HG02571 (cell line): ENCODE measurements at regions not wholly inside any gene's neighbourhood (a gene's known extent, or its start where the extent isn't known, plus 50 kb on each side); places are given as distances from the start of the nearest gene placed in this dataset.

Experiments
- ATAC-seq: cut with Tn5 transposase; IDR thresholded peaks from one replicate; pipeline ENCODE4 v1.9.1; 2021; ENCODE audit warnings: mild to moderate bottlenecking, moderate library complexity; ENCODE audit not compliant: unreplicated experiment

GRCh38 chr7:12741951-12742575, 54.6 kb downstream of the ARL4A start:
- ATAC-seq: no peak

- ATAC-seq: no peak
Observed at GRCh38 chr7:12746211-12746610, 58.8 kb downstream of the ARL4A start.

GRCh38 chr7:12747687-12748306, 60.4 kb downstream of the ARL4A start:
- ATAC-seq: no peak

GRCh38 chr7:12749069-12749468, 61.6 kb downstream of the ARL4A start:
- no peak for ATAC-seq

- no peak for ATAC-seq
Observed at GRCh38 chr7:12749746-12750145, 62.3 kb downstream of the ARL4A start.

GRCh38 chr7:12751764-12752163, 64.3 kb downstream of the ARL4A start:
- no peak for ATAC-seq

- ATAC-seq: no peak
Observed at GRCh38 chr7:12754179-12754578, 66.7 kb downstream of the ARL4A start.

- no peak for ATAC-seq
Observed at GRCh38 chr7:12756821-12757220, 69.4 kb downstream of the ARL4A start.

- ATAC-seq: no peak
Observed at GRCh38 chr7:12757443-12757842, 70.0 kb downstream of the ARL4A start.

- no peak for ATAC-seq
Observed at GRCh38 chr7:12759151-12759550, 71.7 kb downstream of the ARL4A start.

- ATAC-seq: no peak
Observed at GRCh38 chr7:12761111-12761510, 73.7 kb downstream of the ARL4A start.

GRCh38 chr7:12761691-12762090, 74.3 kb downstream of the ARL4A start:
- no peak for ATAC-seq

- no peak for ATAC-seq
Observed at GRCh38 chr7:12764458-12764891, 77.0 kb downstream of the ARL4A start.

GRCh38 chr7:12765431-12766100, 78.1 kb downstream of the ARL4A start:
- no peak for ATAC-seq

- ATAC-seq: no peak
Observed at GRCh38 chr7:12766416-12766815, 79.0 kb downstream of the ARL4A start.

GRCh38 chr7:12768948-12769347, 81.5 kb downstream of the ARL4A start:
- ATAC-seq: no peak

GRCh38 chr7:12769444-12769843, 82.0 kb downstream of the ARL4A start:
- ATAC-seq: no peak

- ATAC-seq: no peak
Observed at GRCh38 chr7:12770227-12770975, 83.0 kb downstream of the ARL4A start.

- no peak for ATAC-seq
Observed at GRCh38 chr7:12771378-12771877, 84.0 kb downstream of the ARL4A start.

GRCh38 chr7:12772768-12773167, 85.3 kb downstream of the ARL4A start:
- no peak for ATAC-seq

- no peak for ATAC-seq
Observed at GRCh38 chr7:12777257-12777656, 89.8 kb downstream of the ARL4A start.
